ENCODE measurements at regions not wholly inside any gene's neighbourhood (a gene's known extent, or its start where the extent isn't known, plus 50 kb on each side); places are given as distances from the start of the nearest gene placed in this dataset.

DNA sequence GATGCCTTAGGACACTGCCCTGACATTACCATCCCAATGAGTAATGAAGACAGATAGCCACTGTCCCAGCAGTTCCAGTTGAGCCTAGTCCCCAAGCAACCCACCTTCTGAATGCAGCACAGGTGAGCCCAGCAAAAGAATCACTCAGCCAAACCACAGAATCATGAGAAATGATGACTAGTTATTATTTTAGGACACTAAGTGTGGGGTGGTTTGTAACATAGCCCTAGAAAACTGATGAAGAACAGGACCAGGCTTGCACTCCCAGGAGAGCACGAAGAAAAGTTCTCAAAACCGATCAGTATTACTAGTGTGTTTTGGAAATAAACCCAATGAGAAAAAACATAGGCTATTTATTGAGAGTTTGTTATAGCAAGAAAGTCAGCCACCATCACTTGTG is 129.6 kb upstream of the CNTN6 start (continued):
- no peak for TF ChIP-seq BCL11A (IDR thresholded peaks at IDR 0.05; ENCODE audit: low read depth in 2 of 2, low read length in 2 of 2)

- Histone ChIP-seq H4K8ac (ENCODE audit: extremely low read depth, insufficient read depth, low read length) (no peak overlapping the region), H3K23me2 (ENCODE audit: low read depth, low read length) (no peaks in the 10 kb centered on the region), H3K4ac (replicated peaks; ENCODE audit: insufficient read length, low read depth, low read length) (no peak overlapping the region), H2BK15ac (ENCODE audit: low read length) (no peak overlapping the region), H2BK12ac (ENCODE audit: low read depth, low read length) (no peak overlapping the region), H3K9ac (replicated peaks in 1 of 4; ENCODE audit: extremely low read depth in 1 of 4, low read depth in 3 of 4, low read length in 3 of 4) (no peak overlapping the region), H4K91ac (replicated peaks; ENCODE audit: insufficient read length, low read length) (no peak overlapping the region), H2AK5ac (ENCODE audit: low read depth, low read length) (no peak overlapping the region), H2BK120ac (replicated peaks; ENCODE audit: low read depth, low read length) (no peak overlapping the region), H4K20me1 (replicated peaks in 1 of 2; ENCODE audit: control insufficient read depth in 1 of 2, insufficient read depth in 2 of 2, low read length in 2 of 2) (no peaks in the 10 kb centered on the region), H4K5ac (ENCODE audit: insufficient read length, low read depth, low read length) (no peak overlapping the region), H2BK5ac (ENCODE audit: low read depth, low read length) (no peak overlapping the region), H3K4me1 (replicated peaks in 1 of 4; ENCODE audit: control insufficient read depth in 3 of 4, insufficient read depth in 4 of 4, low read length in 3 of 4) (no peaks in the 10 kb centered on the region), H3K27ac (ENCODE audit: low read depth, low read length) (no peak overlapping the region), H2BK20ac (ENCODE audit: low read length) (no peak overlapping the region), H3K79me1 (ENCODE audit: low read depth, low read length) (no peaks in the 10 kb centered on the region), H3K27me3 (replicated peaks in 1 of 4; ENCODE audit: control insufficient read depth in 3 of 4, extremely low read depth in 1 of 4, insufficient read depth in 3 of 4, low read length in 3 of 4) (no peaks in the 10 kb centered on the region), H3K36me3 (ENCODE audit: control insufficient read depth in 2 of 4, insufficient read depth in 4 of 4, low read length in 3 of 4) (no peaks in the 10 kb centered on the region), H3K79me2 (ENCODE audit: control insufficient read depth in 1 of 2, insufficient read depth in 2 of 2, low read length in 2 of 2) (no peaks in the 10 kb centered on the region), H3K14ac (ENCODE audit: insufficient read length) (no peak overlapping the region), H3K56ac (replicated peaks; ENCODE audit: insufficient read length, low read depth, low read length) (no peak overlapping the region), H2AFZ (ENCODE audit: low read length) (no peak overlapping the region), H3K23ac (ENCODE audit: insufficient read length) (no peak overlapping the region), H3K4me3 (ENCODE audit: extremely low read depth in 1 of 4, insufficient read depth in 2 of 4, low read depth in 3 of 4, low read length in 4 of 4) (no peak overlapping the region), H3K9me3 (ENCODE audit: insufficient read depth in 2 of 2, low read depth in 1 of 2, low read length in 1 of 2) (no peaks in the 10 kb centered on the region), H3K18ac (ENCODE audit: extremely low read depth, low read length) (no peak overlapping the region), H3K4me2 (ENCODE audit: insufficient read depth in 1 of 2, low read depth in 2 of 2, low read length in 2 of 2) (no peak overlapping the region)
- FAIRE-seq, result no peak
- ChIA-PET POLR2A (ENCODE audit: partially characterized antibody) (no interaction called here), CTCF (ENCODE audit: partially characterized antibody) (interaction anchor here (0.9 kb wide), 1 partner anchor 118 kb away, joined by 3 read pairs; no protein-coding TSS in a partner anchor)
- DNase-seq (ENCODE audit: low read depth in 1 of 2, low spot score in 2 of 2), result no peak
- 96% methylated on average over 3 of the region's 3 CpGs; no CpG with 5 or more reads in 1 of the 2 experiments for WGBS, 2 experiments (ENCODE audit: extremely low coverage in 1 of 2, insufficient coverage in 1 of 2, insufficient read length in 1 of 2, insufficient replicate concordance in 2 of 2, low coverage in 1 of 2, low lambda C conversion rate in 2 of 2, missing lambda C conversion rate in 1 of 2)
- TF ChIP-seq FOSL1 (IDR thresholded peaks at IDR 0.05; ENCODE audit: insufficient read depth, low read depth, low read length) (no peak), CHD1 (IDR thresholded peaks at IDR 0.05; ENCODE audit: low read depth, low read length) (no peak), SP2 (IDR thresholded peaks at IDR 0.05; ENCODE audit: low read length) (no peak), TBP (IDR thresholded peaks at IDR 0.05; ENCODE audit: low read depth, low read length) (no peak), SIRT6 (IDR thresholded peaks at IDR 0.05; ENCODE audit: low read length) (no peak), SIX5 (IDR thresholded peaks at IDR 0.05; ENCODE audit: low read depth, low read length) (no peak), POLR2A (IDR thresholded peaks at IDR 0.05; ENCODE audit: control extremely low read depth in 1 of 2, low read depth in 2 of 2, low read length in 2 of 2) (no peak), YY1 (IDR thresholded peaks at IDR 0.05; ENCODE audit: low read depth, low read length) (no peak), CHD2 (IDR thresholded peaks at IDR 0.05; ENCODE audit: low read length) (no peak), CBX8 (IDR thresholded peaks at IDR 0.05; ENCODE audit: borderline replicate concordance, low read depth, low read length) (no peak), SUZ12 (IDR thresholded peaks at IDR 0.05; ENCODE audit: low read length) (no peak)
- TF ChIP-seq, protein P1, sequence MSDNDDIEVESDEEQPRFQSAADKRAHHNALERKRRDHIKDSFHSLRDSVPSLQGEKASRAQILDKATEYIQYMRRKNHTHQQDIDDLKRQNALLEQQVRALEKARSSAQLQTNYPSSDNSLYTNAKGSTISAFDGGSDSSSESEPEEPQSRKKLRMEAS (IDR thresholded peaks at IDR 0.05), result no peak
Observed at GRCh38 chr3:963755-964154, 129.1 kb upstream of the CNTN6 start.

Measured in H1 (cell line).